C4-2B (cell line): ENCODE measurements at regions not wholly inside any gene's neighbourhood (a gene's known extent, or its start where the extent isn't known, plus 50 kb on each side); places are given as distances from the start of the nearest gene placed in this dataset.

Experiments
- H3K27ac ChIP-seq: fragments of 450-650 bp; 2 replicates; pipeline ENCODE4 v1.5.1; 2017
- CTCF ChIP-seq: fragments of 450-650 bp; conservative IDR thresholded peaks from 2 replicates; pipeline ENCODE4 v1.5.1; 2017; ENCODE audit warnings: mild to moderate bottlenecking
- ZFX ChIP-seq: fragments of 450-650 bp; IDR thresholded peaks from 2 replicates; pipeline ENCODE4 v1.6.1; 2017

GRCh38 chr5:15008921-15009320, 137.3 kb upstream of the ANKH start:
- TF ChIP-seq ZFX = no peak
- no peak for TF ChIP-seq CTCF
- H3K27ac ChIP-seq = peak overlapping the region; percentile 50

GRCh38 chr5:15008476-15008875, 136.9 kb upstream of the ANKH start:
- peak overlapping the region; percentile 50 for H3K27ac ChIP-seq
- TF ChIP-seq ZFX (no peak), CTCF (no peak)

- H3K27ac ChIP-seq = no peak overlapping the region
- TF ChIP-seq ZFX (no peak), CTCF (no peak)
These were observed 136.1 kb upstream of the ANKH start for GRCh38 chr5:15007646-15008045.

GRCh38 chr5:15004506-15004905, 132.9 kb upstream of the ANKH start:
- no peak overlapping the region for H3K27ac ChIP-seq
- TF ChIP-seq ZFX (no peak), CTCF (no peak)

GRCh38 chr5:15003511-15003920, 131.9 kb upstream of the ANKH start:
- no peak overlapping the region for H3K27ac ChIP-seq
- peak; percentile 95 for TF ChIP-seq CTCF
- TF ChIP-seq ZFX = no peak

GRCh38 chr5:15002791-15003190, 131.2 kb upstream of the ANKH start:
- H3K27ac ChIP-seq = no peak overlapping the region
- no peak for TF ChIP-seq ZFX
- no peak for TF ChIP-seq CTCF

GRCh38 chr5:15002173-15002572, 130.6 kb upstream of the ANKH start:
- H3K27ac ChIP-seq = no peak overlapping the region
- TF ChIP-seq CTCF (no peak), ZFX (no peak)
